H1 (cell line): ENCODE measurements at regions not wholly inside any gene's neighbourhood (a gene's known extent, or its start where the extent isn't known, plus 50 kb on each side); places are given as distances from the start of the nearest gene placed in this dataset.

Experiments
- CTCF ChIA-PET: fragments of 300-600 bp; sonication (Branson Sonifier 250); formaldehyde crosslinking; loops from one replicate; lab custom pipeline; 2021; ENCODE audit not compliant: partially characterized antibody; lab: Charles Lee
- POLR2A ChIA-PET: fragments of 300-600 bp; sonication (Branson Sonifier 250); formaldehyde crosslinking; loops from one replicate; lab custom pipeline; 2021; ENCODE audit warnings: inconsistent platforms; ENCODE audit not compliant: partially characterized antibody; lab: Charles Lee
- DNase-seq, 2 experiments: peaks; one replicate each; pipeline versions ENCODE4 v3.0.0 to v3.0.0-alpha.2; 2010 to 2022; ENCODE audit warnings: low spot score in 2 of 2, low read depth in 1 of 2, mixed read lengths in 1 of 2
- FAIRE-seq: peaks from 2 replicates; lab custom pipeline; 2011; peaks lifted over from hg19 to GRCh38; lab: Jason Lieb, UNC
- H2AFZ ChIP-seq: 2 replicates; pipeline ENCODE4 v1.8.1; 2012; ENCODE audit warnings: low read length, inconsistent platforms
- H2AK5ac ChIP-seq: 2 replicates; pipeline ENCODE4 v1.6.1; 2013; ENCODE audit warnings: low read depth, low read length
- H2BK120ac ChIP-seq: replicated peaks from 2 replicates; pipeline ENCODE3; 2013; ENCODE audit warnings: low read depth, low read length, inconsistent platforms
- H2BK12ac ChIP-seq: 2 replicates; pipeline ENCODE4 v1.6.1; 2013; ENCODE audit warnings: low read depth, low read length
- H2BK15ac ChIP-seq: 2 replicates; pipeline ENCODE4 v1.6.1; 2013; ENCODE audit warnings: low read length
- H2BK20ac ChIP-seq: 2 replicates; pipeline ENCODE4 v1.6.1; 2013; ENCODE audit warnings: low read length
- H2BK5ac ChIP-seq: 2 replicates; pipeline ENCODE4 v1.6.1; 2013; ENCODE audit warnings: low read depth, low read length
- H3K14ac ChIP-seq: 2 replicates; pipeline ENCODE4 v1.6.1; 2013; ENCODE audit warnings: inconsistent platforms; ENCODE audit not compliant: insufficient read length
- H3K18ac ChIP-seq: 2 replicates; pipeline ENCODE4 v1.6.1; 2013; ENCODE audit warnings: low read length; ENCODE audit errors: extremely low read depth
- H3K23ac ChIP-seq: 2 replicates; pipeline ENCODE4 v1.6.1; 2013; ENCODE audit warnings: inconsistent platforms; ENCODE audit not compliant: insufficient read length
- H3K23me2 ChIP-seq: 2 replicates; pipeline ENCODE4 v1.6.1; 2013; ENCODE audit warnings: low read depth, low read length
- H3K27ac ChIP-seq: 2 replicates; pipeline ENCODE4 v1.6.1; 2011; ENCODE audit warnings: low read depth, low read length, inconsistent platforms
- H3K27me3 ChIP-seq, 4 experiments: replicated peaks in 1 of 4; 1 replicate in 1 of 4; 2 replicates in 3 of 4; pipeline versions ENCODE4 v1.6.1 to v1.8.1; 2011 to 2013; ENCODE audit warnings: low read length in 3 of 4, mild to moderate bottlenecking in 3 of 4, inconsistent platforms in 2 of 4, mixed read lengths in 2 of 4, moderate library complexity in 1 of 4; ENCODE audit not compliant: control insufficient read depth in 3 of 4, insufficient read depth in 3 of 4; ENCODE audit errors: extremely low read depth in 1 of 4
- H3K36me3 ChIP-seq, 4 experiments: 2 replicates each; pipeline versions ENCODE4 v1.6.1 to v1.8.1; 2011 to 2013; ENCODE audit warnings: mild to moderate bottlenecking in 4 of 4, low read length in 3 of 4, moderate library complexity in 2 of 4, control low read depth in 1 of 4, inconsistent platforms in 1 of 4; ENCODE audit not compliant: insufficient read depth in 4 of 4, control insufficient read depth in 2 of 4
- H3K4ac ChIP-seq: replicated peaks from 2 replicates; pipeline ENCODE3; 2013; ENCODE audit warnings: low read length, low read depth, mixed read lengths, inconsistent platforms; ENCODE audit not compliant: insufficient read length
- H3K4me1 ChIP-seq, 4 experiments: replicated peaks in 1 of 4; 1 replicate in 1 of 4; 2 replicates in 3 of 4; pipeline versions ENCODE4 v1.6.1 to v1.8.1; 2011 to 2013; ENCODE audit warnings: low read length in 3 of 4, inconsistent platforms in 2 of 4, mixed read lengths in 1 of 4; ENCODE audit not compliant: insufficient read depth in 4 of 4, control insufficient read depth in 3 of 4
- H3K4me2 ChIP-seq, 2 experiments: 2 replicates each; pipeline versions ENCODE4 v1.6.1 to v1.8.1; 2011 to 2013; ENCODE audit warnings: low read depth in 2 of 2, low read length in 2 of 2, control low read depth in 1 of 2, inconsistent platforms in 1 of 2, mild to moderate bottlenecking in 1 of 2; ENCODE audit not compliant: insufficient read depth in 1 of 2
- H3K4me3 ChIP-seq, 4 experiments: fragments of 200-600, 300-600 bp in 1 of 4; sonication (generic), shearing (Covaris generic), sonication (Bioruptor Twin) in 1 of 4; 2 replicates each; pipeline versions ENCODE4 v1.5.1 to v1.8.1; 2011 to 2016; ENCODE audit warnings: low read length in 4 of 4, low read depth in 3 of 4, control low read depth in 2 of 4, inconsistent platforms in 2 of 4, mild to moderate bottlenecking in 2 of 4, mixed read lengths in 1 of 4, moderate library complexity in 1 of 4; ENCODE audit not compliant: insufficient read depth in 2 of 4; ENCODE audit errors: extremely low read depth in 1 of 4
- H3K56ac ChIP-seq: replicated peaks from 2 replicates; pipeline ENCODE3; 2013; ENCODE audit warnings: low read depth, mild to moderate bottlenecking, mixed read lengths, low read length, inconsistent platforms; ENCODE audit not compliant: insufficient read length
- H3K79me1 ChIP-seq: 2 replicates; pipeline ENCODE4 v1.6.1; 2013; ENCODE audit warnings: low read depth, low read length, control low read depth
- H3K79me2 ChIP-seq, 2 experiments: 2 replicates each; pipeline versions ENCODE4 v1.6.1 to v1.8.1; 2012 to 2013; ENCODE audit warnings: low read length in 2 of 2, mild to moderate bottlenecking in 2 of 2, inconsistent platforms in 1 of 2; ENCODE audit not compliant: insufficient read depth in 2 of 2, control insufficient read depth in 1 of 2
- H3K9ac ChIP-seq, 4 experiments: replicated peaks in 1 of 4; 1 replicate in 1 of 4; 2 replicates in 3 of 4; pipeline versions ENCODE4 v1.6.1 to v1.8.1; 2011 to 2013; ENCODE audit warnings: low read depth in 3 of 4, low read length in 3 of 4, control low read depth in 2 of 4, mild to moderate bottlenecking in 2 of 4, moderate library complexity in 2 of 4, inconsistent platforms in 1 of 4; ENCODE audit errors: extremely low read depth in 1 of 4
- H3K9me3 ChIP-seq, 2 experiments: 2 replicates each; pipeline versions ENCODE4 v1.6.1 to v1.8.1; 2012 to 2013; ENCODE audit warnings: mild to moderate bottlenecking in 2 of 2, moderate library complexity in 2 of 2, control low read depth in 1 of 2, inconsistent platforms in 1 of 2, low read depth in 1 of 2, low read length in 1 of 2, mixed read lengths in 1 of 2; ENCODE audit not compliant: insufficient read depth in 2 of 2
- H4K20me1 ChIP-seq, 2 experiments: replicated peaks in 1 of 2; 2 replicates each; pipeline versions ENCODE3 to v1.8.1; 2011 to 2013; ENCODE audit warnings: inconsistent platforms in 2 of 2, low read length in 2 of 2, mild to moderate bottlenecking in 1 of 2; ENCODE audit not compliant: insufficient read depth in 2 of 2, control insufficient read depth in 1 of 2
- H4K5ac ChIP-seq: 2 replicates; pipeline ENCODE4 v1.6.1; 2013; ENCODE audit warnings: low read length, low read depth, mixed read lengths, inconsistent platforms; ENCODE audit not compliant: insufficient read length
- H4K8ac ChIP-seq: 2 replicates; pipeline ENCODE4 v1.8.0; 2013; ENCODE audit warnings: mild to moderate bottlenecking, moderate library complexity, low read length, inconsistent platforms; ENCODE audit not compliant: insufficient read depth; ENCODE audit errors: extremely low read depth
- H4K91ac ChIP-seq: replicated peaks from 2 replicates; pipeline ENCODE3; 2013; ENCODE audit warnings: low read length, mixed read lengths, inconsistent platforms; ENCODE audit not compliant: insufficient read length
- ATF3 ChIP-seq: IDR thresholded peaks from 2 replicates; pipeline ENCODE4 v1.6.1; 2011; ENCODE audit warnings: low read depth, mild to moderate bottlenecking, low read length; ENCODE audit not compliant: insufficient read depth
- BRCA1 ChIP-seq: IDR thresholded peaks from 2 replicates; pipeline ENCODE4 v1.6.1; 2012; ENCODE audit warnings: low read depth, low read length, improper control_type of control experiment
- CEBPB ChIP-seq: IDR thresholded peaks from 2 replicates; pipeline ENCODE4 v1.6.1; 2012; ENCODE audit warnings: low read depth, low read length
- E2F6 ChIP-seq: IDR thresholded peaks from 2 replicates; pipeline ENCODE4 v1.6.1; 2012; ENCODE audit warnings: inconsistent platforms
- EGR1 ChIP-seq: IDR thresholded peaks from 2 replicates; pipeline ENCODE4 v1.6.1; 2011; ENCODE audit warnings: low read depth, low read length, borderline replicate concordance
- GTF2F1 ChIP-seq: IDR thresholded peaks from 2 replicates; pipeline ENCODE4 v1.6.1; 2012; ENCODE audit warnings: low read depth, low read length, improper control_type of control experiment, borderline replicate concordance
- JUND ChIP-seq: IDR thresholded peaks from 2 replicates; pipeline ENCODE4 v1.6.1; 2011; ENCODE audit warnings: mild to moderate bottlenecking, improper control_type of control experiment, low read length
- KDM4A ChIP-seq: IDR thresholded peaks from one replicate; pipeline ENCODE4 v1.7.1; 2012; ENCODE audit warnings: low read depth, mild to moderate bottlenecking, moderate library complexity, low read length, inconsistent platforms; ENCODE audit not compliant: severe bottlenecking
- POLR2AphosphoS5 ChIP-seq: IDR thresholded peaks from 2 replicates; pipeline ENCODE4 v1.6.1; 2011; ENCODE audit warnings: low read depth, low read length
- RBBP5 ChIP-seq: IDR thresholded peaks from 2 replicates; pipeline ENCODE4 v1.7.1; 2012; ENCODE audit warnings: low read depth, mild to moderate bottlenecking, inconsistent platforms, low read length, moderate library complexity, borderline replicate concordance
- RFX5 ChIP-seq: IDR thresholded peaks from 2 replicates; pipeline ENCODE4 v1.6.1; 2011; ENCODE audit warnings: low read depth, low read length, improper control_type of control experiment, borderline replicate concordance
- SP1 ChIP-seq: IDR thresholded peaks from 2 replicates; pipeline ENCODE4 v1.6.1; 2011; ENCODE audit warnings: low read depth, low read length
- TBP ChIP-seq: IDR thresholded peaks from 2 replicates; pipeline ENCODE4 v1.6.1; 2011; ENCODE audit warnings: low read depth, low read length, improper control_type of control experiment

DNA sequence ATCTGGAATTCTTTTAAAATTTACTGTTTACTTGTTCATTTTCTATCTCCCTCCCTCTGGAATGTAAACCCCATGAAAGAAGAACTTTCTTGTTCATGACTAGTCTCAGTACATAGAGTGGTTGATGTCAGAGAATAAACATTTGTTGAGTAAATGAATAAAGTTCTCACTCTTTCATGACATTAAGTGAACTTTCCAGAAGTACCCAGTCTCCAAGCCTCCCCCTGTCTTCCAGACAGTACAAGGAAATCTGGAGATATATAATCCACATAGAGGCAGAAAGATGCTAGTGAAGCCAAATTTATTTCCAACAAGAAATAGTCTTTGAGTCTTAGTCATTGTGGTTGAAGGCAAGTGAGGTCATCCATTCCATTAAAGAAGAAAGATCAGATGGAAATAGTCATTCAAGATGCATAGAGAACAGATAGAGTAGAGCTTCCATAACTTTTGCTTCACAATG lies 71.5 kb upstream of the GALNT15 start:
- no peak overlapping the region for H3K18ac ChIP-seq
- H3K4me3 ChIP-seq, result no peak overlapping the region
- no peak overlapping the region for H2AFZ ChIP-seq
- no peak overlapping the region for H3K4me2 ChIP-seq
- H3K27ac ChIP-seq, result no peak overlapping the region
- H3K79me1 ChIP-seq, result no peaks in the 10 kb centered on the region
- no peak overlapping the region for H2BK12ac ChIP-seq
- H4K5ac ChIP-seq, result no peak overlapping the region
- H3K14ac ChIP-seq, result no peak overlapping the region
- H3K4ac ChIP-seq, result no peak overlapping the region
- H3K9me3 ChIP-seq, result no peaks in the 10 kb centered on the region
- H2AK5ac ChIP-seq, result no peak overlapping the region
- FAIRE-seq (no peak), DNase-seq (no peak)
- no peak overlapping the region for H2BK20ac ChIP-seq
- no peaks in the 10 kb centered on the region for H3K36me3 ChIP-seq
- no peak overlapping the region for H2BK5ac ChIP-seq
- no peak overlapping the region for H3K9ac ChIP-seq
- no peaks in the 10 kb centered on the region for H3K4me1 ChIP-seq
- no peak overlapping the region for H2BK15ac ChIP-seq
- no peak overlapping the region for H3K23ac ChIP-seq
- H4K91ac ChIP-seq, result no peak overlapping the region
- POLR2A ChIA-PET, result no interaction called here
- no peak overlapping the region for H3K56ac ChIP-seq
- H3K23me2 ChIP-seq, result no peaks in the 10 kb centered on the region
- CTCF ChIA-PET, result interaction anchor here (0.8 to 1.0 kb wide), 4 partner anchors 10 to 145 kb away, joined by 3 read pairs; no protein-coding TSS in a partner anchor
- H4K20me1 ChIP-seq, result no peaks in the 10 kb centered on the region
- no peaks in the 10 kb centered on the region for H3K27me3 ChIP-seq
- H2BK120ac ChIP-seq, result no peak overlapping the region
- H4K8ac ChIP-seq, result no peak overlapping the region
- no peaks in the 10 kb centered on the region for H3K79me2 ChIP-seq
- TF ChIP-seq KDM4A (no peak), POLR2AphosphoS5 (no peak), GTF2F1 (no peak), E2F6 (no peak), CEBPB (no peak), ATF3 (no peak), RFX5 (no peak), SP1 (no peak), EGR1 (no peak), JUND (no peak), BRCA1 (no peak), TBP (no peak), RBBP5 (no peak)
